ENCODE measurements at regions not wholly inside any gene's neighbourhood (a gene's known extent, or its start where the extent isn't known, plus 50 kb on each side); places are given as distances from the start of the nearest gene placed in this dataset.
"Not testable (repeated sequence)": the region's sequence is repeated elsewhere in the genome, so short reads cannot be mapped to it uniquely, and the experiment has no call there.

DNA sequence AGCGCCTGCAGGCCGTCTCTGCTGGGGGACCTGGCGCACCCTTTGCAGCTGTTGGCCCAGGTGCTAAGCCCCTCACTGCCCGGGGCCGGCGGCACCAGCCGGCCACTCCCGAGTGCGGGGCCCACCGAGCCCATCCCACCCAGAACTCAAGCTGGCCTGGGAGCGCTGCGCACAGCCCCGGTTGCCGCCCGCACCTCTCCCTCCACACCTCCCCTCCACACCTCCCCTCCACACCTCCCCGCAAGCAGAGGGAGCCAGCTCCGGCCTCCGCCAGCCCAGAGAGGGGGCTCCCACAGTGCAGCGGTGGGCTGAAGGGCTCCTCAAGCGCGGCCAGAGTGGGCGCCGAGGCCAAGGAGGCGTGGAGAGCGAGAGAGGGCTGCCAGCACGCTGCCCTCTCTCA lies 177.8 kb upstream of the KAZN start:
- no peak for FAIRE-seq

DNA sequence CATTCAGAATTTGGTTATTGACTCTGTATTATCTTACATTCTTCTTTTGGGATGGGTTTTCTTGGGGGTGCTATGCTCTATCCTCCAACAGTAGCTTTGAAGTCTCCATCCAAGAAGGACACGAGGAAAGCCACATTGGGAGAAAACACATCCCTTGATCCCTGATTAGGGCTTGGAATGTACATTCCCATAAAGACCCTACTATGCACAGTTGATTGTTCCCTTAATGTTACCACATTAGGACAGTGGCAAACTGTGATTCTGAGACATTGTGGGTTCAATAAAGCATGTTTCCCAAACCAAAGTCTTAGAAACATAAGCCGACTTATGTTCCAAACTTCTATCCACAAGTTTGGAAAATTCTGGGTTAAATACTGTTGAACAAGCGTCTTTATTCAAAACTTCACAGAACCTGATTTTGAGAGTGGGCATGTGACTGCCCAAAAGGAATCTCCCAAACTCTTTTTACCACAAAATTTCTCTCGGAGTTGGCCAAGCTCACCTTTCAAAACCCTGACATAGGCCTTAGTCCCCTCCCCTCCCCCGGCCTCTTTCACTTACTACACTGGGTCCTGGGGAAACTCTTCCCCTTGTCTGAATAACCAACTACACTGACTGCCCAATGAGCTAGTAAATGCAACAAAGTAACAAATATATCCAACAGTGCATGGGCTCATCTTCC lies 177.0 kb upstream of the KAZN start:
- no peak for FAIRE-seq

DNA sequence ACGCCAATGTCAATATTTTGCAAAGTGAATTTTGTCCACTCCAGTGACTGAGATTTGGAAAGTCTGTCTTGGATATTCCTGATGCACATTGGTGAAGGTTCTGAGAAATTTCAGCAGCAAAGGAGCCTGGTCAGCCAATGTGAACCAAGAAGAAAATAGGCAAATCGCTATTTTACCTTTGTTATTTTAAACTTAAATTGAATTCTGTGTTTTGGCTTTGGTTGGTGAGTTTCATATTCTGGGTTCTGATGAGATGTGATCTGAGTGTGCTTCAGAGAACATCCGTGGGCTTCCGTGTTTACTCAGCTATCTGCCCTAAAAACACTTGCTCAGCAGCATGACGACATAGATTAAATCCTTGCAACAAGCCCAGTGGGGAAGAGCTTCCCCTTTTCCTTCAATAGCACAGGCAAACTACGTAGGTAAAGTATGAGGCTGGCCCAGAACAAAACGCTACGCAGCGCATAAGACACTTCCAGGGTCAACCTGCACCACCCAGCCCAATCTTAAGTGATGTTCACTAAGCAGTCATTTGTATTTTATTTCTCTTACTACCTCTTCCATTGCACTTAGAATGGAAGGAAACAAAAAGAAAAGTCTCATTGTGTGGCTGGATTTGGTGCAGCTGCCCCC lies 176.4 kb upstream of the KAZN start:
- no peak for FAIRE-seq

DNA sequence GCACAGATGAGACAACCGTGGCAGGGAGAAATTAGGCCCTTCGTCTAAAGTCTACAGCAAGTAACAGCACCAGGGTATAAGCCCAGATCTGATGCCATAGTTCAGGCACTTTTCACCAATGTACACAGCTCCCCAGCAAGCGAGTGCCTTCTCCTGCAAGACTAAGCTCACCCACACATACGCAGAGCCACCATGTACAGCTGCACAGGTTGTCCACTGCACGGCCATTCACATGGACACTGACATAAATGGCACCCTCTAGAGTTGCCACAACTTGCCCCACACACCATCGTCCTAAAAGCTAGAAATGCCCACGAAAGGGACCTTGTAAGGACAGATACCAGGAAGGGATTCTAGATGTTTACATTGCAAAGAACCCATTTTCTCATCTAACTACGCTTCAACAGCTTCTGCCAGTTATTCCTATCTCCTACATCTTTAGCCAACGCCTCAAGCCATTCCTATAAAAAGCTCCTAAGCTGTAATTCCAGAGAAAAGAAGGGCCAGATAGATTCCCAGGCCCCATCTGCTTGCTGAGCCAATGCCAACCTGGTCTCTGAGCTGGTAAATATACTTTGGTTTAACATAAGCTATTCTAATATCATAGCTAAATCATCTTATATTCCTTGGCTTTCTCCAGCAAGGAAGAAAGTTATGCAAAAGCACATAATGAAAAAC lies 174.0 kb upstream of the KAZN start:
- no peak for FAIRE-seq

DNA sequence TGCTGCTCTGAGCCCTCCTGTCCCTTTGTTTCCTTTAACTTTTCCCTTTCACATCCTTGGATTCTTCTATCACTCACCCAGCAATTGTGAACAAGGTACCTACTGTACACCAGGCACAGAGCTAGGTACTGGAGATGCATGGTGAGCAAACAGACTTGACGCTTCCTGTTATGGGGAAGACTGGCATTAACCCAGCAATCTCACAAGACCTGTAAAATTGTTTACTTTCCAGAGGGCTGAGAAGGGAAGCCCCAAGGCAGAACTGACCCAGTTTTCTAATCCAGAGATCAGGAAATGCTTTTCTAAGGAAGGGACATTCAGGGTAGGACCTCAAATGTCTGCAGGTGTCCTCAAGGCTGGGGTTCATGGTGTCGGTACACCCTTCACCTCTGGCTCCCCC lies 171.6 kb upstream of the KAZN start:
- FAIRE-seq = no peak

DNA sequence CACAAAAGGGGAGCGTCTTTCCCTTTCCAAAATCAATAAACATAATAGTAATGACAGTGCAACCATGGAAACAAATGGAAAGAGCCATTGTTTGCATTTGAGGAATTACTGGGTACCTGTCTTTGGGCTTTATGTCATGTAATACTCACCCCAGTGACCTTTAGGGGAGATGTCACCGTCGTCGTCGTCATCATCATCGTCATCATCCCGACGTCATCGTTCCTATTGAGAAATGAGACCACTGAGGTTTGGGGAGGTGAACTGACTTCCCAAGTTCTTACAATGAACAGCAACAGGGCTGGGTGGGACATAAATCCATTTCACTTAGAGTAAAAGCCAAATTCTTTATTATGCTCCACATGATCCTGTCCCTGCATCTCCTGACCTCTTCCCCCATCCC lies 168.9 kb upstream of the KAZN start:
- no peak for FAIRE-seq

DNA sequence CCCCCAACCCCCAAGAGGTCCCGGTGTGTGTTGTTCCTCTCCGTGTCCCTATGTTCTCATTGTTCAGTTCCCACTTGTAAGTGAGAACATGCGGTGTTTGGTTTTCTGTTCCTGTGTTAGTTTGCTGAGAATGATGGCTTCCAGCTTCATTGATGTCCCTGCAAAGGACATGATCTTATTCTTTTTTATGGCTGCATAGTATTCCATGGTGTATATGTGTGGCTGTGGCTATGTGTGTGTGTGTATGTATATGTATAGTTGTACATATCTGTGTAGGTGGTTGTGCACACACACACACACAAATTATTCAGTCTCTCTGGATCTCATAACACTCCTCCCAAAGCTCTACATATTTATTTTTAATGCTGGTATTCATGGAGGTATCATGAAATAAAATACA lies 165.8 kb upstream of the KAZN start:
- FAIRE-seq = not testable (repeated sequence)

DNA sequence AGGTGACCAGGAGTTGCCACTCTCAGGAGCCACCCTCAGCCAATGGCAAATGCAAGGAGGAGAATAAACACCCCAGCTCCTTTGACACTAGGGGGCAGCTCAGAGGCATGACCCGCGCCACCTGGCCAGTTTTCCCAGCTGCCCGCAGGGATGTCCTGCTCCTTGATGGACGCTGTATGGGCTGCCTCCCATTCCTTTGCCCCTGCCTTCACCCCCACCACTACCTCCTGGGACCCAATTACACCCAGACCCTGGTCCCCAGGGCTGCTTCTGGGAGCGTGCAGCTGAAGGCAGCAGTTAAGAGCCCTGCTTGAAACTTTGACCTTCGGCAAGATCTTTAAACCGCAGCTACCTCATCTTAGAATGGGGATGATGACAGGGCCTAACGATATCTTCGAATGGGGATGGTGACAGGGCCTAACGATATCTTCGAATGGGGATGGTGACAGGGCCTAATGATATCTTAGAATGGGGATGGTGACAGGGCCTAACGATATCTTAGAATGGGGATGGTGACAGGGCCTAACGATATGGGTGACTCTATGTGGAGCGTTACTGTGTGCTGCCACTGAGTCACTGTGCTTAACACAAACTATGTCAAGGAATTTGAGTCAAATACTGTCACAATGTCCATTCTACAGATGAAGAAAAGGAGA lies 163.0 kb upstream of the KAZN start:
- FAIRE-seq = no peak

DNA sequence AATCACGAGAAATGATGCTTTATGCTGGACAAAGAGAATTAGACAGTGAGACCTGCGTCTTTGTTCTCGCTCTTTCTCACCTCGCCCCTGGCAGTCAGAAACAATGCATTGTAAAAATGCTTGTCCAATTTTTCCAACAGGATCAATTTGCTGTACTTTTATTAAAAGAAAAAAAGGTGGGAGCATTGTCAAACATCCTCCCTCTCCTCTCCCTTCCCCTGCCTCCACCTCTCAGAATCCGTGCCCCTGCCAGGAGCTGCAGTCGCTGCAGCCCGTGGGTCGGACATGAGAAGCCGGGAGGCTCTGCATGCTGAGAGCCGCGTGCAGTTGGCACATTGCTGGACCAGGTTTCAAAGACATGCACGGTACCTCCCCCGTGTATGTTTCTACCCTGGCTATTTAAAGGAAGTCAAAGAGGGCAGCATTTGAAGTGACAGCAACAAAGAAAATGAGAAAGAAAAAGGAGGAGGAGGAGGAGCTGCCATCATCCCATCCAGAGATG lies 161.0 kb upstream of the KAZN start:
- no peak for FAIRE-seq

DNA sequence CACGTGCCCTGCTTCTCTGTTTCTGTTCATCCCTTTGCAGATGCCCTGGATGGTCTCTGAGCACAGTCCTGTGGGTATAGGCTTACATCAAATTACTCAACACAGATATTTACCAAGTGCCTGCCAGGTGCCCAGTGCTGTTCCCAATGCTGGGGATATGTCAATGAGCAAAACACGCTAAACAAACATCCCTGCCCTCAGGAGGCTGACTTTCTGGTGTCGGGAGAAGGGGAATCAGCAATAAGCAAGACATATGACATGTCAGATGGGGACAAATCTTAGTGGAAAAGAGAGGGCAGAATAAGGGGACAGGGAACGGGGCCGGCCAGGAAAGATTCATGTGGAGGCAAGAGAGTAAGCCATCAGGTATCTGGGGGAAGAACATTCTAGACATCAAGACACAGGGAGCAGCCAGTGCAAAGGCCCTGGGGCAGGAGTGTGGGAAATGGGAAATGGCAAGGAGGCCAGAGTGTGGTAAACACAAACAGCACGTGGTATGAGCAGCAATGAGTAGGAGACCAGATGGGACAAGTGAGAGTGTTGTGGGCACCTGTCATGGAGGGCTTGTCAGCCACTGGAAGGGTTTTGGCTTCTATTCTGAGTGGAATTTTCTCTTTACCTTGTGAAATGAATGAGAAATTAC lies 160.2 kb upstream of the KAZN start:
- no peak for FAIRE-seq

DNA sequence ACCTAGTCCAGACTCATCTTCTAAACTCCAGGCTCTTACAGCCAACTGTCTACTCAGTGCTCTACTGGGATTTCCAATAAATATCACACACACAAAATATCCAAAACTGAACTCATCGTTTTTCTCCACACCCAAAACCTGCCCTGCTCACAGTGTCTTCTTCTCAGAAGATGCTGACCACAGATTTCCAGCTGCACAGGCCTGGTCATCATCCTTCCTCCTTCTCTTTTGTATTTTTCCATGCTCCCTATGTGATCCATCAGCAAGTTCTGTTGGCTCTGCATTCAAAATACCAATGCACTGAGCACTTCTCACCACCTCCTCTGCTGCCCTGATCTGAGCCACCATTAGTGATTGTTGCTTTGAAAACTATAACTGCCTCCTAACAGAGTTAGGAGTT lies 159.5 kb upstream of the KAZN start:
- no peak for FAIRE-seq

DNA sequence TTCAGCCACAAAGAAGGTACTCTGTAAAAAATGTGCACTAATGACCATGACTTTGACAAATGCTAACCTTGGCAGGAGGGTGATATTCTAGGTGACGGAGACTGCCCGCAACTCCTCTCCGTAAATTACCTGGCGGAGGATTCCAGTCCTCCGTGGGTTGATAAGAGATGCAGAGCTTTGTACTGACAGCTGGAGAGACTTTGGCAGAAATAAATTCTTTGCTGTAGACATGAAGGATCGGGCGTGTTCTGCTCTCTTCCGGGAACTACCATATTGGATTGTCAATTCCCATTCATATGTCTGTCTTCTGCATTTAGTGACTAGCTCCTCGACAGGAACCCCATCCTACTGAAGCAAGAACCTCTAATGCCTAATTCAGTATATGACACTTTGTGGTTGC lies 158.3 kb upstream of the KAZN start:
- no peak for FAIRE-seq

DNA sequence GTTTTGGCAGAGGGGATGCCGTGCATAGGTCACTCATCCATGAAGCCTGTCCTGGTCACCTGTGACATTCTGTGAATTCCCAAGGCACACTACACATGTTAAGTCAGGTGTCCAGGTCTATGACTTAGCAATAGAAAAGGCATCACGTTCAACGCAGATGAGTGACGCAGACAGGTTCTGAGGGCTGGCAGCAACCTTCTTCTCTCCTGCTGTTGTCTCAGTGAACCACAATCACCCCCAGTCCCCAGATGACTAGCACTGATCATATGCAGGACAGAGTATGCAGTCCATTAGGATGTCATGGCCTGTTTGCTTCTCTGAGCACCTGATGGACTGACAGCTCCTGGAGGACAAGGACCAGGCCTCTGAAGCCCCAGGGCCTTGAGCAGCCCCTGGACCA lies 157.8 kb upstream of the KAZN start:
- no peak for FAIRE-seq

DNA sequence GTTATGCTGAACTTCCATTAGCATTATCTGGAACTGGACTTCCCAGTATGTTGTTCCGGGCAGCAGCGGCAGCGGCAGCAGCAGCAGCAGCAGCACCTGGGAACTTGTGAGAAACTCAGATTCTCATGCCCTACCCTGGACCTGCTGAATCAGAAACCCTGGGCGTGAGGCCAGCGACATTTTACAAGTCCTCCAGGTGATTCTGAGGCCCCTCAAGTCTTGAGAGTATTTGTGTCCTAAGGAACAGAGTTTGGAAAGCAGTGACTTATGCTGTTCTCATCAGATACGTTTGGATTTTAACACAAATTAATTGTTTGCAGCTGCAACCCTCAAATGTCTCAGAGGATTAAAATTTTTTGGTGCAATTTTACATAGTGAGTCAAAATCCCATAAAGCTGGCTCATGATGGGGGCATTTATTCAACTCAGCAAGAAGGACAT lies 157.2 kb upstream of the KAZN start:
- FAIRE-seq = no peak

DNA sequence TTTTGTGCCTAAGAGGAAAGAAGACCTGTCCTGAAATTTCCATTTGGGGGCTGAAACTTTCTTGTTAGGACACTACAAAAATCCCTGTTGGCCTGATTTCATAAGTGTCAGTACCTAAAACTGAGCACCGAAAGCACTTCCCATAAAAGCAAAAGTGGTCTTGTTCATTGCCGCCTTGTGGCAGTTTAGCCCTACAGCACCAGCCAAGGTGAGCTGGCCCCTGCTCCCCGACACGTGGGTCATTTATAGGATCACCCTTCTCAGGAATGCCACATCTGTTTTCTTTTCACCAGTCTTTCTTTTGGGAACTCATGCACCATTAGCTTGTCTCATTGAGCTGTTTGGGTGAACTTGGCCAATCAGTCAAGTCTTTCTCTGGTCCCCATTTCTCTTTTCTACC lies 155.8 kb upstream of the KAZN start:
- no peak for FAIRE-seq

DNA sequence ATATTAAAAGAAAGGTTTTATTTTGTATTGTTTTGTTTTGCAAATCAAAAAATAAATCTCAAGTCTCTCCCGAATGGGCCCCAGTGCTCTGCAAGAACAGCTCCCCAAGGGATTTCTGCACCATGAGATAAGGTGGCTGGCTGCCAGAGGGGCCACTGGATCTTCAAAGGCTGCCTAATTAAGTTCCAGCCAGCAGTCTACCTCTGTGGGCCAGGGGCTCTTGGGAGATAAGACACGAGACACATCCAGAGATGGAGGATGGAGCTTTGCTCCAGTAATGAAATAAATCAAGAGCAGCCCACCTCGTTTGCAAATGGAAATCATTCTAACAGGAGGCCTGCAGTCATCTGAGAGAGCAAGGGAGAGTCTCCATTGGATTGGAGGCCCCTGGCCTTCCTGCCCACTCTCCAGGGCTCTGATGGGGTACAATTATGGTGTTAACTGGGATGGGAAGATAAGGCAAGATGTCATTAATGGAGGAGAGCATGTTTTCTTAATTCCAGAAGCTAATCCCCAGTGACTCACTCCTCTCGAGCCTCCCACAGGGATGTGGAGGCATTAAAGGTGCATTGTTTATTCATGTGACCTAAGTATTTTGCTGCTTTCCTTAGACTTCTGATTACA lies 155.2 kb upstream of the KAZN start:
- no peak for FAIRE-seq

DNA sequence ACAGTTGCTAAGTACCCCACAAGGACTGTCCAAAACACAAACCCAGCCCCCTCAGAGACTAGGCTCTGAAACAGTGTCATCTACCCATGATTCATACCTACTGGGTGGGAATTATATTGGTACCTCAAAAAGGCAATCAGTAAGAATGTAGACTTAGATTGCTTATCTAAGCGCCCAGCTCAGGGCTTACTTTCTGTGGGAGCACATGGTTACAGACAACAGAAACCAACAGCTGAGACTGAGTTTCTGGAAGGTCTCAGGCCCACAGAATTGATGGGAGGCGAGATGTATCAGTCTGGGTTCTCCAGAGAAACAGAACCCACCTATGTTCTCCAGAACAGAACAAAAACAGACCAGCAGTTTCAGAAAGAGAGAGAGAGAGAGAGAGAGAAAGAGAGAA lies 147.3 kb upstream of the KAZN start:
- FAIRE-seq = no peak

DNA sequence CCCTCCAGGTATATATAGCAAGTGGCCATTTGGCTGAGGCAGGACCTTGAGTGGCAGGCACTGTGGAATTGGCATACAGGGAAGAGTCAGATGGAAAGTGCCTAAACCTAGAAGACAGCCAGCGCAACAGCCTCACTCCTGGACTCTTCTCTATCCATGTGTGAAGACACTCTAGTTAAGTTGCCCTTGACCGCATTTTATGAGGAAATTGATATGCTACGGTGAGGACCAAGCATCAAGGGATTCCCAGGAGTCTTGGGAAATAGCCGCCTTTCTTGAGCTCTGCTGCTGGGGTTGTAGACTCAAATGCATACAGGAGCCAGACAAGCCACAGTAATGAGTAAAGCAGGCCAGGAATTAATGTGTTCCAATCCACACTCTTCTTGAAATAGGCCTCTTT lies 145.9 kb upstream of the KAZN start:
- no peak for FAIRE-seq

DNA sequence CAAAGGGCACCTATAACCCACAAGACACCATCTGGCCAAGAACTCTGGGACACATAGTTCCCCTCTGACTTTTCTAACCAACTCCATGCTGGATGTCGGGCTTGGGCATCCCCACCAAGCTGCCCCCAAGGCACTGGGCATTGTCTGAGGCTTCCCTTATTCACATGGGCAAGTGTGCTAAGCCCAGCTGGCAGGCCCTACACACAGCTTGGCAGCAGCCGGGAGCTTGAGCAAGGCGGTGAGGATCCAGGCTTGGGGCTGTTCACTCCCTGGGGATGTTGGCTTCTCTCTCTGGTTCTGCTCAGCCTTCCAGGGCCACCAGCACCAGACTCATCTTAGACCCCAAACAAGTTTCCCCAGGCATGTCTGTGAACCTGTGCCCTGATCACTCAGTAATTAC lies 138.3 kb upstream of the KAZN start:
- no peak for FAIRE-seq

DNA sequence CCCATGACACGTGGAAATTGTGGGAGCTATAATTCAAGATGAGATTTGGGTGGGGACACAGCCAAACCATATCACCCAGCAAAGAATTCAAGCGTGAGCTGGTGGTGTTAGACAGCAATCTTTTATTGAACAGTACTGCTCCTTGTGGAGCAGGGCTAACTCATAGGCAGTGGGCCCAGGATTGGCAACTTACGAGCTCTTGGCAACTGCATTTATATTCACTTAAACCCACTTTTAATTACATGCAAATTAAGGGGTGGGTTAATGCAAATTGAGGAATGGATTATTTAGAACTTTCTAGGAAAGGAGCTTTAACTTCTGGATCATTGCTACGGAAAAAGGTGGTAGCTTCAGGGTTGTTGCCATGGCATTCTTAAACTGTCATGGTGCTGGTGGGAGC lies 135.6 kb upstream of the KAZN start:
- FAIRE-seq = no peak

DNA sequence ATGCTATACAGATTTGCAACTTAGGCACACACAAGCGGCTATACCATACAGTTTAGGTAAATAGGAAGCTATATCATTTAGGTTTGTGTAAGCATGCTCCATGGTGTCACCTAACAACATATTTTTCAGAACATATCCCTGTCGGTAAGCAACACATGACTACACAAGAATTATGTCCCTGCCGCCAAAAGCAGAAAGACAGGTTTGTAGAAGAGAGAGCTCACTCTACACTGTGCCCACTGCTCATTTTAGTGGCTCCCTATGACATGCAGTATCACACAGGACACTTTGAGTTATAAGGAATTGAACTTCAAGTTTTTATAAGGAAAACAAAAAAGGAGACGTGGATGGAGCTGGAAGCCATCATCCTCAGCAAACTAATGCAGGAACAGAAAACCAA lies 132.5 kb upstream of the KAZN start:
- FAIRE-seq = no peak

DNA sequence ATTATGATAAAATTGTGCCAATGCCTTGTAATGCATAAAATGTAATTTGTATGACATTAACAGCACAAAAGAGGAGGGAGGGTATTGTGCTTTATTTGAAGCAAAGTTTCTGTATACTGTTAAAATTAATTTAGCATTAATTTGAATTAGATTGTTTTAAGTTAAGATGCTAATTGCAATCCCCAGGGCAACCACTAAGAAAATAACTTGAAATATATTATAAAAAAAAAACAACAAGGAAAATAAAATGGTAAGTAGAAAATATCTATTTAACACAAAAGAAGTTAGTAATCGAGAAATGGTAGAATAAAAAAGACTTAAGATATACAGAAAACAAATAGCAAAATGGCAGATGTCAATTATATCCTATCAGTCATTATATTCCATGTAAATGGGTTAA lies 131.4 kb upstream of the KAZN start:
- no peak for FAIRE-seq

DNA sequence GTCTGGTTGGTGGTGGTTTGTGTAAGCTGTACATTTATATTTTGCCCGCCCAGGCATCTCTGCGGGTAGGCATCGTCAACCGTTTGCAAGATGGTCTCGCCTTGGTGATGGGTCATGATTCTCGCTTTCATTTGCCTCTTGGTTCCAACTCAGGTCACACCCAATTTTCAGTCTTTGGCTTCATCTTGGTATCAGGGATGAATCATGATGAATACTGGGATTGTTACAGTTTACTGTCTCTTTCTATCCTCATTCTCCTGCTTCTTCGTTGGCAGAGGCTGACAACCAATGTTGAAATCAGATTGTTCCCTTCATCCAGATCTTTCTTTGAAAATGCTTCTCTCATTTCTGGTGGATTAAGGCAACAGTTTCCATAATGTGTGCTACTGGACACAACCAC lies 129.7 kb upstream of the KAZN start:
- no peak for FAIRE-seq
